ENCODE measurements at regions not wholly inside any gene's neighbourhood (a gene's known extent, or its start where the extent isn't known, plus 50 kb on each side); places are given as distances from the start of the nearest gene placed in this dataset.

GRCh38 chr16:9256196-9256595 lies 164.8 kb downstream of the HAPSTR1 start:
- no peak for DNase-seq (ENCODE audit: low read depth)
- TF ChIP-seq, protein P1, sequence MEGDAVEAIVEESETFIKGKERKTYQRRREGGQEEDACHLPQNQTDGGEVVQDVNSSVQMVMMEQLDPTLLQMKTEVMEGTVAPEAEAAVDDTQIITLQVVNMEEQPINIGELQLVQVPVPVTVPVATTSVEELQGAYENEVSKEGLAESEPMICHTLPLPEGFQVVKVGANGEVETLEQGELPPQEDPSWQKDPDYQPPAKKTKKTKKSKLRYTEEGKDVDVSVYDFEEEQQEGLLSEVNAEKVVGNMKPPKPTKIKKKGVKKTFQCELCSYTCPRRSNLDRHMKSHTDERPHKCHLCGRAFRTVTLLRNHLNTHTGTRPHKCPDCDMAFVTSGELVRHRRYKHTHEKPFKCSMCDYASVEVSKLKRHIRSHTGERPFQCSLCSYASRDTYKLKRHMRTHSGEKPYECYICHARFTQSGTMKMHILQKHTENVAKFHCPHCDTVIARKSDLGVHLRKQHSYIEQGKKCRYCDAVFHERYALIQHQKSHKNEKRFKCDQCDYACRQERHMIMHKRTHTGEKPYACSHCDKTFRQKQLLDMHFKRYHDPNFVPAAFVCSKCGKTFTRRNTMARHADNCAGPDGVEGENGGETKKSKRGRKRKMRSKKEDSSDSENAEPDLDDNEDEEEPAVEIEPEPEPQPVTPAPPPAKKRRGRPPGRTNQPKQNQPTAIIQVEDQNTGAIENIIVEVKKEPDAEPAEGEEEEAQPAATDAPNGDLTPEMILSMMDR (IDR thresholded peaks at IDR 0.05; ENCODE audit: insufficient read depth, low read depth, low read length) = no peak
- no peak overlapping the region for H3K4me3 ChIP-seq (ENCODE audit: low read depth, low read length)

- TF ChIP-seq, protein P1 (IDR thresholded peaks at IDR 0.05; ENCODE audit: insufficient read depth, low read depth, low read length) = no peak
- no peak overlapping the region for H3K4me3 ChIP-seq (ENCODE audit: low read depth, low read length)
Observed at GRCh38 chr16:9257843-9258242, 166.4 kb downstream of the HAPSTR1 start.

GRCh38 chr16:9258423-9259051 lies 167.1 kb downstream of the HAPSTR1 start:
- DNase-seq (ENCODE audit: low read depth) = peak; percentile 8
- TF ChIP-seq, protein P1 (IDR thresholded peaks at IDR 0.05; ENCODE audit: insufficient read depth, low read depth, low read length) = peak; percentile 51
- H3K4me3 ChIP-seq (ENCODE audit: low read depth, low read length) = no peak overlapping the region

More at GRCh38 chr16:9257843-9258242, 166.4 kb downstream of the HAPSTR1 start:
- no peak for DNase-seq (ENCODE audit: low read depth)

DNA sequence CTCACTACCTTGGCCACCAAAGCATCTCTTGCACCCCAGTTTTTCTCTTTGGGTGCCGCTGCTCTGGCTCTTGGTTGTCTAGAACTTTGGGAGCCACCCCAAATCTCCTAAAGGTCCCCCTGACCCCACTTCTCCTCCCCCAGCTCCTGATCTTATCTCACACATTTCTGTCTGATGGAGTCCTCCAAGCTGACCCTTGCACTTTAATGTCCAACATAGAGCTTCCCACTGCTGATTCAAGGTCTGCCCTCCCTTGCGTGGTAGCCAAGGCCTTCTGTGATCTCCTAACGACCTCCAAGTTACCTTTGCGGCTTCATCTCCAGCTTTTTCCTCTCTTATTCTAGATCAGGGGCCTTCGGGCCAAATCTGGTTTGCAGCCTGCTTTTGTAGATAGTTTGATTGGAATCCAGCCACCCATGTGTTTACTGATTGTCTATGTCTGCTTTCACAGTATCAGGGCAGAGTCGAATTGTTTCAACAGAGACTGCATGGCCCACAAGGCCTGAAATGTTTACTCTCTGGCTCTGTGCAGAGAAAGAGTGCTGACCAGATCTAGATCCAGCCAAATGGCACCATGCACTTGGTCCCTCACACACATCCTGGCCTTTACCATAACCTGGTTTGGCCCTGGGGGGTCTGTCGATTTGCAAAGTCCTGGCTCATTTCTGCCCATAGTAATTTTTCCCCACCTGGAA lies 168.6 kb downstream of the HAPSTR1 start:
- H3K4me3 ChIP-seq (ENCODE audit: low read depth, low read length) = no peak overlapping the region
- TF ChIP-seq, protein P1 (IDR thresholded peaks at IDR 0.05; ENCODE audit: insufficient read depth, low read depth, low read length) = no peak
- DNase-seq (ENCODE audit: low read depth) = no peak

- TF ChIP-seq, protein P1 (IDR thresholded peaks at IDR 0.05; ENCODE audit: insufficient read depth, low read depth, low read length) = no peak
- DNase-seq (ENCODE audit: low read depth) = no peak
Observed at GRCh38 chr16:9260666-9261065, 169.2 kb downstream of the HAPSTR1 start.

GRCh38 chr16:9261376-9261775 lies 169.9 kb downstream of the HAPSTR1 start:
- TF ChIP-seq, protein P1 (IDR thresholded peaks at IDR 0.05; ENCODE audit: insufficient read depth, low read depth, low read length) = no peak
- no peak overlapping the region for H3K4me3 ChIP-seq (ENCODE audit: low read depth, low read length)
- no peak for DNase-seq (ENCODE audit: low read depth)

More at GRCh38 chr16:9260666-9261065, 169.2 kb downstream of the HAPSTR1 start:
- no peak overlapping the region for H3K4me3 ChIP-seq (ENCODE audit: low read depth, low read length)

Data from fibroblast of villous mesenchyme (primary cell).